Urothelium cell line (cell line): ENCODE measurements at regions not wholly inside any gene's neighbourhood (a gene's known extent, or its start where the extent isn't known, plus 50 kb on each side); places are given as distances from the start of the nearest gene placed in this dataset.
A peak's percentile ranks its signal among the peaks of the same experiment; 100 is the strongest.
"Not testable (repeated sequence)": the region's sequence is repeated elsewhere in the genome, so short reads cannot be mapped to it uniquely, and the experiment has no call there.

Source experiments
- DNase-seq: peaks from one replicate; pipeline ENCODE4 v3.0.0; 2011; ENCODE audit warnings: low spot score, mixed read lengths
- FAIRE-seq: peaks from 2 replicates; lab custom pipeline; 2011; peaks lifted over from hg19 to GRCh38; lab: Jason Lieb, UNC

GRCh38 chr11:67878666-67879065 lies 125.2 kb downstream of the UNC93B1 start:
- FAIRE-seq, DNase-seq: not testable (repeated sequence)

- not testable (repeated sequence) for FAIRE-seq, DNase-seq
These were observed 126.6 kb downstream of the UNC93B1 start for GRCh38 chr11:67877316-67877715.

GRCh38 chr11:67873223-67873622 lies 130.7 kb downstream of the UNC93B1 start:
- not testable (repeated sequence) for DNase-seq, FAIRE-seq

GRCh38 chr11:67871168-67871567 lies 132.7 kb downstream of the UNC93B1 start:
- FAIRE-seq, DNase-seq: not testable (repeated sequence)

GRCh38 chr11:67862896-67863295 lies 141.0 kb downstream of the UNC93B1 start:
- not testable (repeated sequence) for FAIRE-seq, DNase-seq

- DNase-seq, FAIRE-seq: not testable (repeated sequence)
These were observed 144.3 kb downstream of the UNC93B1 start for GRCh38 chr11:67859513-67860161.

- DNase-seq, FAIRE-seq: not testable (repeated sequence)
These were observed 153.2 kb downstream of the UNC93B1 start for GRCh38 chr11:67850747-67851146.

GRCh38 chr11:67849766-67850165 lies 154.1 kb downstream of the UNC93B1 start:
- not testable (repeated sequence) for FAIRE-seq, DNase-seq

GRCh38 chr11:67847896-67848875 lies 155.7 kb downstream of the UNC93B1 start:
- DNase-seq, FAIRE-seq: not testable (repeated sequence)

- not testable (repeated sequence) for DNase-seq, FAIRE-seq
These were observed 157.6 kb downstream of the UNC93B1 start for GRCh38 chr11:67846303-67846702.

- not testable (repeated sequence) for FAIRE-seq, DNase-seq
These were observed 158.6 kb downstream of the UNC93B1 start for GRCh38 chr11:67845296-67845695.

- FAIRE-seq, DNase-seq: not testable (repeated sequence)
These were observed 163.3 kb downstream of the UNC93B1 start for GRCh38 chr11:67840599-67840998.

- DNase-seq, FAIRE-seq: not testable (repeated sequence)
These were observed 155.7 kb upstream of the ALDH3B2 start for GRCh38 chr11:67830152-67830551.

- not testable (repeated sequence) for FAIRE-seq, DNase-seq
These were observed 152.5 kb upstream of the ALDH3B2 start for GRCh38 chr11:67826951-67827296.

GRCh38 chr11:67826028-67826950 lies 151.9 kb upstream of the ALDH3B2 start:
- FAIRE-seq = not testable (repeated sequence)
- DNase-seq = peak; percentile 4

GRCh38 chr11:67824861-67825260 lies 150.4 kb upstream of the ALDH3B2 start:
- FAIRE-seq, DNase-seq: not testable (repeated sequence)

- FAIRE-seq (no peak), DNase-seq (no peak)
These were observed 145.7 kb upstream of the ALDH3B2 start for GRCh38 chr11:67820081-67820480.

GRCh38 chr11:67817558-67817957 lies 143.1 kb upstream of the ALDH3B2 start:
- DNase-seq, FAIRE-seq: not testable (repeated sequence)

GRCh38 chr11:67809301-67809700 lies 134.9 kb upstream of the ALDH3B2 start:
- DNase-seq, FAIRE-seq: not testable (repeated sequence)

GRCh38 chr11:67807896-67808295 lies 133.5 kb upstream of the ALDH3B2 start:
- FAIRE-seq = not testable (repeated sequence)

More at GRCh38 chr11:67807896-67808295, 133.5 kb upstream of the ALDH3B2 start:
- DNase-seq = not testable (repeated sequence)
